Epithelial cell of esophagus (primary cell): ENCODE measurements at regions not wholly inside any gene's neighbourhood (a gene's known extent, or its start where the extent isn't known, plus 50 kb on each side); places are given as distances from the start of the nearest gene placed in this dataset.

ENCODE experiments used
- DNase-seq: peaks from one replicate; pipeline ENCODE4 v3.0.0; 2010; ENCODE audit warnings: low read depth
- H3K4me3 ChIP-seq: 2 replicates; pipeline ENCODE4 v1.5.1; 2011; ENCODE audit warnings: mild to moderate bottlenecking, low read length, control low read depth
- CTCF ChIP-seq: IDR thresholded peaks from 2 replicates; pipeline ENCODE4 v1.5.1; 2011; ENCODE audit warnings: low read depth, mild to moderate bottlenecking, low read length, control low read depth, inconsistent platforms; ENCODE audit not compliant: insufficient read depth; ENCODE audit errors: missing control alignments

GRCh38 chr10:113967126-113967525, 76.5 kb upstream of the ADRB1 start:
- TF ChIP-seq CTCF, result no peak
- no peak overlapping the region for H3K4me3 ChIP-seq
- DNase-seq, result no peak

GRCh38 chr10:113970641-113971040, 73.0 kb upstream of the ADRB1 start:
- no peak overlapping the region for H3K4me3 ChIP-seq
- TF ChIP-seq CTCF, result no peak
- no peak for DNase-seq

- no peak for DNase-seq
- no peak for TF ChIP-seq CTCF
- H3K4me3 ChIP-seq, result no peak overlapping the region
These were observed 72.2 kb upstream of the ADRB1 start for GRCh38 chr10:113971349-113971973.

DNA sequence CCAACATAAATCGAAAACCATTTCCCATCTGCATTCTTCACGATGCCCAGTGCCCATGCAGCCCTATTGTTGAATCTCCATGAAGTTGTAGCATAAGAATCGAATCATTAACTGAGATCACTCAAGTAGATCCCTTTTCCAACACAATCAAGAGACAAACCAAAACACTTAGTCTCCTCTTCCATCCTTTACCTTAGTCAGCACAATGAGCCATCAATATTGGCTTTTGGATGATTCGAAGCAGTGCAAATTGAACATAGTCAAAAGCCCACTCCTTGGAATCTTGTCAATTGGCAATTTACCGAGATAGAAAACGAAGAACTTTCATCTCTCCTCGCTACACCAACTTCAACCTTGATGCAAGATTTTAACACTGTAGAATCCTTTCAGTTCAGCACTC, 66.5 kb upstream of the ADRB1 start:
- no peak overlapping the region for H3K4me3 ChIP-seq
- DNase-seq, result no peak
- no peak for TF ChIP-seq CTCF

DNA sequence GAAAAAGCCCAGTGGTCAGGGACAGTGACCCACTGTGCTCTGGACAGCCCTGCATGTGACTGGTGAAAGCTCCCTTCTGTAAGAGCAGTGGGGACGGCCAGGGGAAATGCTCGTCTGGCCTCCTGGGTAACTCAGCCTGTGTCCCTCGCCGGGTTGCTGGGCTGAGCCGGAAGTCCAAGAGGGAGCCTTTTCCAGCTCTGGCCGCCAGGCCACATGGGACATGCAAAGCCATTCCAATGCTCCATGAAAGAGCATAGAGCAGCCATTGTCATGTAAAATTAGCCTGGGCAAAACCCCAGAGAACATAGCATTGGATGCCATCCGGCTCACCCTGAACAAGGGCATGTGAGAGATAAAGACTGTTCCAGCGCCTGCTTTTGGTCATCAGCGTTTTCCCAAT, 64.9 kb upstream of the ADRB1 start:
- no peak for TF ChIP-seq CTCF
- H3K4me3 ChIP-seq, result no peak overlapping the region
- no peak for DNase-seq

GRCh38 chr10:113979409-113979808, 64.3 kb upstream of the ADRB1 start:
- H3K4me3 ChIP-seq, result no peak overlapping the region
- no peak for TF ChIP-seq CTCF
- no peak for DNase-seq

DNA sequence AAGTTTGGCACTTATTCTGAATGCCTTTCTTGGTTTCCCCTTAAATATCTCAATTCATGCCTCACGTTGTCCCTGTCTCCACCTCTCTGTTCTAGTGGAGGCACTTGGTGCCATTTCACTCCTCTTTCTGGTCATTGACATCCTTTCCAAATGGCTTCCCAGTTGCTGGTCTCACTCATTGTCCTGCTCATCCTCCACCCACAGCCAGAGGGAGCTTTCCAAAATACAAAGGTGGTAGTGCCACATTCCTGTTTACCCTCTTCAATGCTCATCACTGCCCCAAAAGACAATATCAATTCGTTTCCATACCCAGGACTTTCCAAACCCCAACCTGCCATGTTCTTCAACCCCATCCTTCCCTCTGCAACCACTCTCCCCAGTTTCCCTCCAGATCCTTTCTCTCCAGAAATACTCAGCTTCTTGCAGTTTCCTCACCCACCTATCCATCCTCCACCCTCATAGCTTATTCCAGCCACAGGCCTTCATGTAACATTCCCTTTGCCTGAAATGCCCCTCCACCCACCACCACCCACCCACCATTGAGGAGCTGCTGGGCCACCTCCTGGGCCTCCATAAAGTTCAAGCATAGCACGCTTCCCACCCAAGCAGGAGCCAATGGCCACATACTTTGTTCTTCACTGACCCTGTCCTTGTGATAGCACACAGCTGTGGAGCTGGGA, 63.1 kb upstream of the ADRB1 start:
- peak; percentile 15 for DNase-seq
- peak; percentile 57 for TF ChIP-seq CTCF
- H3K4me3 ChIP-seq, result no peak overlapping the region
